Mammary epithelial cell (primary cell): ENCODE measurements at regions not wholly inside any gene's neighbourhood (a gene's known extent, or its start where the extent isn't known, plus 50 kb on each side); places are given as distances from the start of the nearest gene placed in this dataset.

Experiments
- EZH2 ChIP-seq: IDR thresholded peaks from 2 replicates; pipeline ENCODE4 v1.6.1; 2012; ENCODE audit warnings: low read length, inconsistent platforms, borderline replicate concordance
- TF ChIP-seq, protein P1 (sequence below), 2 donors: IDR thresholded peaks in 1 of 2; conservative IDR thresholded peaks in 1 of 2; 2 replicates each; pipeline ENCODE4 v1.5.1; 2011 to 2012; ENCODE audit warnings: inconsistent platforms in 2 of 2, low read length in 2 of 2, mild to moderate bottlenecking in 2 of 2, control low read depth in 1 of 2, low read depth in 1 of 2; ENCODE audit not compliant: insufficient read depth in 1 of 2; ENCODE audit errors: extremely low read depth in 1 of 2

DNA sequence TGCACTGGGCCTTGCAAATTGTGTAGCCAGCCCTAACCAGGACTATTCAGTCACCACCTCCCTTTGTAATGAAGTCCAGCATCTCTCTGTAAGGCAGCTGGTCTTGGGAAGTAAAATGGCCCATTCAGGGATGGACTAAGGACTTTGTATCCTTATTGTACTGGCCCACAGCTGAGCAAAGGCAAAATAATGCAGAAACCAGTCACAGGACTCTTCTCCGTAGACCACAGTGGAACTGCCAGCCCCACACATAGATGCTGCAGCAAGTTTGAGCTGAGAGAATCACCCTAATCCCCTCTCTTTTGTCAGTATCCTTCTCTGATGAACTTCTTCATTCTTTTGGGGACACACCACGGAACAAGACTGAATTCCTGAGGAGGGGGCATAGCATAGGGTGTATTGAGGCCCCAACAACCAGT lies 73.6 kb upstream of the RTN4 start:
- TF ChIP-seq, protein P1, sequence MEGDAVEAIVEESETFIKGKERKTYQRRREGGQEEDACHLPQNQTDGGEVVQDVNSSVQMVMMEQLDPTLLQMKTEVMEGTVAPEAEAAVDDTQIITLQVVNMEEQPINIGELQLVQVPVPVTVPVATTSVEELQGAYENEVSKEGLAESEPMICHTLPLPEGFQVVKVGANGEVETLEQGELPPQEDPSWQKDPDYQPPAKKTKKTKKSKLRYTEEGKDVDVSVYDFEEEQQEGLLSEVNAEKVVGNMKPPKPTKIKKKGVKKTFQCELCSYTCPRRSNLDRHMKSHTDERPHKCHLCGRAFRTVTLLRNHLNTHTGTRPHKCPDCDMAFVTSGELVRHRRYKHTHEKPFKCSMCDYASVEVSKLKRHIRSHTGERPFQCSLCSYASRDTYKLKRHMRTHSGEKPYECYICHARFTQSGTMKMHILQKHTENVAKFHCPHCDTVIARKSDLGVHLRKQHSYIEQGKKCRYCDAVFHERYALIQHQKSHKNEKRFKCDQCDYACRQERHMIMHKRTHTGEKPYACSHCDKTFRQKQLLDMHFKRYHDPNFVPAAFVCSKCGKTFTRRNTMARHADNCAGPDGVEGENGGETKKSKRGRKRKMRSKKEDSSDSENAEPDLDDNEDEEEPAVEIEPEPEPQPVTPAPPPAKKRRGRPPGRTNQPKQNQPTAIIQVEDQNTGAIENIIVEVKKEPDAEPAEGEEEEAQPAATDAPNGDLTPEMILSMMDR (conservative IDR thresholded peaks at IDR 0.05 in 1 of 2, IDR thresholded peaks at IDR 0.05 in 1 of 2; ENCODE audit: extremely low read depth in 1 of 2, insufficient read depth in 1 of 2, low read depth in 1 of 2, low read length in 2 of 2) = no peak
- TF ChIP-seq EZH2 = no peak
